Skeletal muscle cell (primary cell): ENCODE measurements at regions not wholly inside any gene's neighbourhood (a gene's known extent, or its start where the extent isn't known, plus 50 kb on each side); places are given as distances from the start of the nearest gene placed in this dataset.
"Not testable (repeated sequence)": the region's sequence is repeated elsewhere in the genome, so short reads cannot be mapped to it uniquely, and the experiment has no call there.

Experiments used
- DNase-seq: peaks from one replicate; pipeline ENCODE4 v3.0.0-alpha.2; 2010; ENCODE audit warnings: low read depth
- H3K4me3 ChIP-seq: 2 replicates; pipeline ENCODE4 v1.5.1; 2011; ENCODE audit warnings: low read depth, mild to moderate bottlenecking, control low read depth, low read length, moderate library complexity

DNA sequence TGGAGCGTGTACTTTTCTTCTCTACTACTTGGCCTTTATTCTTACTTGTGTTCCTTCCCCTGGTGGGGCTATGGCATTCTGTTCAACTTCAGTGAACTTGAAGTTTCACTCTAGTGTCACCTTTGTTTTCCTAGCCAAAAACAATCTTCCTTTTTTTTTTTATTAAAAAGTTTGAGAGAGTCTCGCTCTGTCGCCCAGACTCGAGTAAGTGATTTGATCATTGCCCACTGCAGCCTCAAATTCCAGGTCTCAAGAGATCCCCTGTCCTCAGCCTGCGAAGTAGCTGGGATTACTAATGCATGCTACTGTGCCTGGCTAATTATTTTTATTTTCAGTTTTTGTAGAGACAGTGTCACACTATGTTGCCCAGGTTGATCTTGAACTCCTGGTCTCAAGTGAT is 124.8 kb downstream of the SST start:
- H3K4me3 ChIP-seq: no peak overlapping the region
- DNase-seq: no peak

DNA sequence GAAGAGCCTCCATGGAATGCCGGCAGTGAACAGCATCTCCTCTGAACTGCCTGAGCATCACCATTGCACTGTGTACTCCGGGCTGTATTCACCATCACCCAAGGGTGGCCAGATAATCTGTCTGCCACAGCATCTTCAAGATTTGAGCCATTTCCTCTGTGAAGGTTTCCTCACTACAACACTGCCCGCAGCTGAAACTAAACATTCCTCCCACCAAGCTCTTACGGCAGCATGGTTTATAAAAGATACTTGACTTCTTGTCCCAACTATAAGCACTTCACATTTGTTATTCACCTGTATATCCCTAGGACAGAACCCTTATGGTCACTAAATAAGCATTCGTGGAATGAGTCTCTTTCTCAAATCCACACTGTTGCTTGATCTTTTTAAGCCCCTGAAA is 125.9 kb downstream of the SST start:
- no peak for DNase-seq
- H3K4me3 ChIP-seq: no peak overlapping the region

DNA sequence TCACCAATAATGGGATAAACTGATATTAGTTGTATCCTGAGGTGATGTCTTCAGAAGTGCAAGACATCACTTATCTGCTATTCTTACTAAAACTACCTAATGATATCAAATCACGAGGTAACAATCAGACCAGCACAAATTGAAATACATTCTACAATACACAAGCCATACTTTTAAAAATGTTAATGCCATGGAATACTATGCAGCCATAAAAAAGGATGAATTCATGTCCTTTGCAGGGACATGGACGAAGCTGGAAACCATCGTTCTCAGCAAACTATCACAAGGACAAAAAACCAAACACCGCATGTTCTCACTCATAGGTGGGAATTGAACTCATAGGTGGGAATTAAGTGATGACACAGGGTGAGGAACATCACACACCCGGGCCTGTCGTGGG is 129.3 kb downstream of the SST start:
- no peak for DNase-seq
- no peak overlapping the region for H3K4me3 ChIP-seq

DNA sequence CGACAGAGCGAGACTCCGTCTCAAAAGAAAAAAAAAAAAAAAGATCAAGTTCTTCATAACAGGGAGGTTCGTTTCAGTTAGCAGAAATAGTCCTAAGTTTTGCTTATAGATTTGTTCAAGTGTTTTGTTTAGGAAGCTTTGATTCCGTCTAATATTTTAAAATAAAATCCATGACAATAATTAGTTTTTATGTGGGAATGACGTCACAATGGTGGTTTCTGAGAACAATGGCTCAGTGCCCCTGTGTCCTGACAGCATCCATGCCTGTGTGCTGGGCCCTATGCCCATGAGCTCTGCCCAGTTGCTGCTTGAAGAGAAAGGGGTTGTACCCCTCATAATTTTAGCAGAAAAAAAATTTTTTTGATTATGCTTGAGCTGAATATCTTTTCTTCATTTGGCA is 134.0 kb downstream of the SST start:
- no peak for DNase-seq
- no peak overlapping the region for H3K4me3 ChIP-seq

DNA sequence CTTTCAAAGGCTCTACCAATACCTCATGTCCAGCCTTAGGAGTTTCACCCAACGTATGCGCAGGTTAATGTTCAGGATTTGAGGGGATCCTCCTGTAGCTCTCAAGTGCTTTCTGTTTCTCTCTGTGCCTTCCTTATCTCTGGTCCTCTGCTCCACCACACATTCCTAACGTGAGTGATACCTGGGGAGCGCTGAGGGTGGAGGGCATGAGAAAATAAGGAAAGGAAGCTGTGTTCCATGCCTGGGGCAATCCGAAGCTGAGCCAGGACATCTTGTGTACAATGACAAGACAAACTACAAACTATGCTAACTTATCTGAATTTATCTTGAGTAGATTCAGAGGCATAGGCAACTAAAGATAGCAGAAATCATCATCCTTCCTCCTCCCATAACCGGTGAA is 136.4 kb downstream of the SST start:
- no peak for DNase-seq

DNA sequence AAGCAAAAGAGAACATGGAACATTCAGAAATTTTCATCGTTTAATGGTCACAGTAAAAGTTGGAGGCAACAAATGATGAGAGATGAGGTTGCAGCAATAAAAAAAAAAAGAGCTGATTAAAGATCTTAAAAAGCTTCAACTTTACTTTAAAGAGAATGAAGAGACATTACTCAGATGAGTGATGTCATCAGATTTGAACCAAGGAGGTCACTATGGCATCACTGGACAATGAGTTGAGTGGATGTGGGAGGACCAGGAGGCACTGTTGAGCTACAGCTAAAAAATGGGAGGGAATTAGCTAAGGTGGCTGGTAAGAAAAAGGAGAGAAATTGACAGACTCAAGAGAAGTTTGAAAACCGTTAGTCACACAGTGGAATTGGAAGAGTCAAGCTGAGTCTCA is 138.4 kb downstream of the SST start:
- no peak for DNase-seq
- no peak overlapping the region for H3K4me3 ChIP-seq

More for the DNA sequence above, 136.4 kb downstream of the SST start:
- H3K4me3 ChIP-seq: no peak overlapping the region

DNA sequence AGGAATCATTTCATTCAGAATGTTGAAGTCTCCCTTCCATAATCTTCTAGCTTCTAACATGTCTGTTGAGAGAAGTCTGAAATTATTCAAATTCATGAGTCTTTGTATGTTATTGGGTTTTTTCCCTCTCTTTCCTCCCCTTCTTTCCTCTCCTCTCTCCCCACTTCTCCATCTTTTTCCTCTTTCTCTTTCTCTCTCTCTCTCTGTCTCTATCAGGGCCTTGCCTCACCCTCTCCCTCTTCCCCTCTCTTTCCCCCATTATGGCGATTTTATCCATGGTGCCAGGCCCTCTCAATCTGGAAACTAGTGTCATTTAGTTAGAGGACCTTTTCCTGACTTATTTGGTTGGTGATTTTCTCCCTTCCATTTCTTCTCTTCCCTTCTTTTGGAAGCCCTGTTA is 147.3 kb downstream of the SST start:
- DNase-seq: no peak
- H3K4me3 ChIP-seq: no peak overlapping the region

DNA sequence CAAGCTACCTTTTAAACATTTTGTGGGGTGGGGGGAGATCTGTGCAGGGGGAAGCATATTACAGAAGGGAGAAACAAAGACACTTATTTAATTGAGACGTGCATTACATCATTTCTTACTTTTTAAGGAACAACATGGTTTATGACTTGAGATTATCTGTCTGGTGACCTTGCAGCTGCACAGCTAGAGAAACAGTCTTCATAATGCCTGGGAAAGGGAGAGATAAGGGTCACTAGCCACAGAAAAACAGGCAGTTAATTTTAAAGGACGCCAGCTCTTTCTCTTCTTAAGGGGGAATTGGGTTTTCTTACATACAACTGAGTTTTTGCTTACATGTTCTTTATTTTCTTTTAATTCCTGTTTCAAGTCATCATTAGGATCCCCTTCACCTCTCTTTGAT is 147.9 kb downstream of the SST start:
- no peak overlapping the region for H3K4me3 ChIP-seq
- DNase-seq: no peak

DNA sequence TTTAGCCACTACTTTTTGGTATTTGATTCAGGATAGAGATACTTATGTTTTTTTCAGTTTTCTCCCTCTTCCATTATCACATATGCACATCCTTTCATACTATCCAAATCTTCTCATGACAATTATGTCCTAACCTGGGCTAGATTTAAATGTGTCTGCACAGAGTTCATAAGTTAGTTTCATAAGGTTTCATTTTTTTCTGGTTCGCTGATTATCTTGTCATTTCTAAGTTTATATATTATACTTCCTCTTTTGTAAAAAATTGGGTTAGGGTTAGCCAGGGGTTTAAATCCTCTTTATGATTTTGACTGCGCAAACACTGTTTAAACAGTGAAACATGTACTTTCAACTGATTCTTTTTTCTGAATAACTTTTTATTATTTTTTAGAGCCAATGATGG is 148.6 kb downstream of the SST start:
- no peak for DNase-seq
- H3K4me3 ChIP-seq: no peak overlapping the region

DNA sequence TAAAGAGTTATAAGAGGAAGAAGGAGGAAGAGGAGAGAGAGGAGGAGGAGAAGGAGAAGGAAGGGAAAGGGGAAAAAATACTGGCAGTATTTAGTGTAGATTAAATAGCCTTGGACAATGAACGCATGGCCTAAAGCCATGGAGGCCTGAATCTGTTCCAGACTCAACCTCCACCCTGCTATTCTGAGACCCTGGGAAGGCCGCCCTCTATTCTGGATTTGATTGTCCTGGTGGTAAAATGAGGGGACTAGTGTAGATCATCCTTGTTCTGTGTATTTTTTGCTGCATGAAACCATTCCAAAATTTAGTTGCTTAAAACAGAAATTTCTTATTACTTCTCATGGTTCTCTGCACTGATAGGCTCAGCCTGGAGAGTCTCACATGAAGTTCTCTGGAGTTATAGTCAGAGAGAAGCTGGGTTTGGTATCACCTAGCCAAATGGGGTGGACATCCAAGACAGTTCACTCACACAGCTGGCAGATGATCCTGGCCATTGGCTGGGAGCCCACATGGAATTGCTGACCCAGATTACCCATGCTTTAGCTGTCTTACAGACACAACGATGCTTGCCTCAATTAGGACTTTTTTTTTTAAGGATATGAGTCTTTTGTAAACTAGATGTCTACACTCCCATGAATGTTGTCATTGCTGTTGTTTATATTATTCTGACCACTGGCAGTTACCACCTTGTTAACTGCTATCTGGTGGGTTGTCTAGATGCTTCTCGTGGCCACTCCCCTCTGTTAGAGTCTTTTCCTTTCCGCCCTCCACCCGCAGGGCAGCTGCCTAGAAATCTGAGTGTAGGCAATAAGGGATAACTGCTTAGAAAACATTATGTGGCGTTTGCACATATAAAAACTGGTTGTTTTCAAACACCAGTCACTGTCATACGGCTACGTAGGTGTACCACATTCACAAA is 149.9 kb downstream of the SST start:
- H3K4me3 ChIP-seq: no peak overlapping the region
- no peak for DNase-seq

DNA sequence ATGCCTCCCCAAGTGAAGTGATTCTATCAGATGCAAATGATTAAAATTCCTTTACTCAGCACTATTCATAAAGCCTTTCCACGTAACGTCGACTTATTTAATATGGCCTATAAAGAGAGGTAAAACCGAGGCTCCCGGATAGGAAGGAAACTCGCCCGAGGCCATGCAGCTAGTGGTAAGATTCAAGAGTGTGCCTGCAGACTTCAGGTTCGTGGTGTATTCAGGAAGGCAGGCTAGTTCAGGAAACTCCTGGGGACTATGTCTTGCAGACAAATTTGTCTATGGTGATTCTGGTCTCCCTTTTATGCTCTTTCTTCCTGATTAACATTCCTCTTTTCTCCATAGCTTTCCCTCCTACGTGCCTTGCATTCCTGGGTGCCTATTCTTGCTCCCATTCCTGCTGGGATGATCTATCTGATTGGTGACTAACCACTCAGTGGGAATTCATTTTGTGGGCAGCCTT is 150.7 kb downstream of the SST start:
- DNase-seq: no peak
- no peak overlapping the region for H3K4me3 ChIP-seq

DNA sequence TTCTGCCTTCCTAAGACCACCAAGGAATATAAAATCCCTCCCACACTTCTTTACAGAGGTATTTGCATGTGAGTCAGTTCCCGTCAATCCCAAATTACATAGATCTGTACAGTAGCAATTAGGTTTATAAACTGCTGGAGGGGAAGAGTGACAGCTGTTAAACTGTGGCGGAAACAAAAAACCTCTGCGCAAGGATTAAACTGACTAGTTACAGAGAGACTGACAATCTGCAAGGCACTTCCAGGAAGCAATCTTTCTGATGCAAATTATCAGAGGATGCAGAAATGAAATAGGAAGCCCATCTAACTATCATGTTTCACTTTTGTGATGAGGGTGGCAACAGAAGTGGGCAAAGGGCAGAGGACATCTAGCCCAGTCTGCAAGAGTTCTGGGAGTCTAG is 150.4 kb downstream of the RTP4 start:
- DNase-seq: no peak
- H3K4me3 ChIP-seq: no peak overlapping the region

DNA sequence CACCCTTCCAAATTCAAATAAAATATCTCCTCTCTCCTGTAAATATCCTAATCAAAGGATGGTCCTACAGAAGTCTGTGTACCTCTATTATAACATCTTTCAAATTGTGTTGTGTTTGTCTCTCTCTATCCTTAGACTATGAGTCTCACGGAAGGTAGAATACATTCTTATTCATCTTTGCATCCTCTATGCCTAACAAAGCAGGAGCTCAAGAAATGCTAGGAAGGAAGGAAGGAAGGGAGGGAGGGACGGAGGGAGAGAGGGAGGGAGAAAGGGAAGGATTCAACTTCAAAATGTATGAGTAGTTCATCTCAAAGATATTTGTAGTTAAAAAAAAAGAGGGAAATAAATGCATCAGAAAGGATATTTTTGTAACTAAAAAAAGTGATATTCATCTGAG is 150.0 kb downstream of the RTP4 start:
- no peak overlapping the region for H3K4me3 ChIP-seq

DNA sequence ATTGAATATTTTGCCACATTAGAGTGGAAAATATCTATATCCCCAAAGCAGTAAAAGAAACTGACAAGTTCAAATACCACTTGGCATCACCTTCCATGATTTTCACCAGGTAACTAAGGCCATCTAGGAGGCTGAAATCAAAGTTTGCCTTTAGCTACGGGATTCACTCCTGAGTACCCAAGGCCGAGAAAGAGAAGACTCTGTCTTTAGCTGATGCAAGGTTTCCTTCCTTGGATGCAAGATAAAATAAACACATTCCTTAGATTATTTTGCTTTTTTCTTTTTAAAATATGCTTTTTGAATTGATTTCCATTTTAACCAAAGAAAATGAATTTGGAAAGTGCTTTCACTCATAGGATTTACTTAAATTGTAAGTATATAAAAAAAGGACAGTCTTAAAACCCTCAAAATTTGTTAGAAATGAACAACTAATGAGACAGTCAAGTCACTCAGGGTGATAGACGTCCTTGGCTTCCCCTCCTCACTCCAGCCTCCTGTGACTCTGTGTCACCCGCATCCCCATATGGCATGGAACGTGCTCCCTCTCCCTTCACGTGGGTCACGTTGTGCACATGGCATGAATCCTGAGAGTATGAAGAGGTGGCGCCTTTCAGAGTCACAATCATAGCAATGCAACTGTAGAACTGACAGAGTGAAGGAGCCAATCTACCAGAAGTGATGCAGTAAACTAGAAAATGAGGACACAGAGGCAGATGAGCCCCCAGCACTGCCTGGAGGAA is 148.4 kb downstream of the RTP4 start:
- H3K4me3 ChIP-seq: no peak overlapping the region
- DNase-seq: no peak

More for the DNA sequence above, 150.0 kb downstream of the RTP4 start:
- DNase-seq: no peak

DNA sequence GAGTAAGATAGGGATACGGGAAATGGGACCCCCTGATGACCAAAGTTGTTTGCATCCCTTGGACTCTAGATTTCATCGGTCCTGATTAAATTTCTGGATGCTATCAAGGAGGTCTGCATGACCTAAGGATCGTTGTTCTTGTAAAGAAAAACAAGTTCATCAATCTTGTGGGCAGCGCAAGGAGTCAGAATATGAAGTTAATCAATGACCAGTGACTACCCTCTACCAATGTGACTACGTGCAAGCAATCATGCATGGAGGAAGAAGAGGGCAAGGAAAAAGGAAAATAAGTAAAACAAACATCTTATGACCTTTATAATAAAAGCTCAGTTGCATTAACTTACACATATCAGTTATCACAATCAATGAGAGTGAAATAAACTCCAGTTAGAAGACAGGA is 139.7 kb downstream of the RTP4 start:
- H3K4me3 ChIP-seq: no peak overlapping the region
- DNase-seq: no peak

DNA sequence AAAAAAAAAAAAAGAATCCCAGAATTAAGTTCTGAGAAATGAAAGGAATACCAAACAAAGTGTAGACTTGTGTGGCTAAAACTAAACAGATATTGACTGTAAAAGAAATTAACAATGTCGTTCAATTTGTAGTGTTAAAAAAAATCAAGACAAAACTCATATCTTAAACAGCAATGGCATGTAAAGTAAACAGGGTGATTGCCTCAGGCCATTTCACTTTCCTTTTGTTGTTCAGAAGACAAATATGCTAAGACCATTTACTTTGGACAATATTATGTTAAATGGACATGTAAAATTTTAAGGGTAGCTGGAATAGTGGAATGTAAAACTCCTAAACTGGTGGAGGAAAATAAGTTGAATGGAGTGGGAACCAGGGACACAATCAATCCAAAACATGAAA is 139.1 kb downstream of the RTP4 start:
- DNase-seq: no peak
- no peak overlapping the region for H3K4me3 ChIP-seq

DNA sequence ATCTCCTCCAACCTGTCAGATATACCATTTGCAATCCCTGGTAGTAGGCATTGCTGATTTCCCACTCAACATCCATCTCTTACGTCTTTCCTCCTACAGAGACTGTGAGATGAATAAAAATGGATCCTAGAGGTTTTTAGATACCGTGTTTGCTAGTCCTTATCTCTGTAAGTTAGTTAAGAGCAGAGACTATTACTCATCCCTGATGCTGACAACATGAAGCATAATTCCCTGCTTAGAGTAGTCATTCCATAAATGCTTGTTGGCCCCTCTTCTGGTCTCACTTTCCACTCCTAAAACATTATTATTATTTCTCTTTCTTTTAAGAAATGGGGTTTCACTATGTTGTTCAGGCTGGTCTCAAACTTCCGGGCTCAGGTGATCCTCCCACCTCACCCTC is 136.2 kb downstream of the RTP4 start:
- no peak overlapping the region for H3K4me3 ChIP-seq
- no peak for DNase-seq

DNA sequence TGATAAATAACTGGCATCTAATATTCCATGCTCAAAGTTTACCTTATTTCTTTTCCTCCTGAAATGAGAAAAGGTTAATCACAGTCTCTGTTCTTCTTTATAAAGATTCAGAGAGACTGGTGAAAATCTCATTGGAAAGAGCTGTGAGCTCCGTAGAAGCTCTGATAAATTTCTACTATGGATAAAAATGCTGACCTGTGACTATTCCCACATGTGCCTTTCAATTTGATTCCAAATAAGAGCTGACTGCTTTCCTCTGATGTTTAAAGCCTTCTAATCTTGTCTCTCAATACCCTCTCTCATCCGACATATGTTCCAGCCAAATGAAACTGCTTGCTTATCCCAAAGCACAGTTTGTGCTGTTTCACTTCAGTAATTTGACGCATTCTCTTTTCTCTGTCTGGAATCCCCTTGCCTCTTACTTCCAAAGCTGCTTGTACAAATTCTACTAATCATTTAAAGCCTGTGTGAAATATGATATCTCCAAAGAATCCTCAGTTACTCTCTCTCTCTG is 130.1 kb downstream of the RTP4 start:
- H3K4me3 ChIP-seq: no peak overlapping the region
- no peak for DNase-seq

DNA sequence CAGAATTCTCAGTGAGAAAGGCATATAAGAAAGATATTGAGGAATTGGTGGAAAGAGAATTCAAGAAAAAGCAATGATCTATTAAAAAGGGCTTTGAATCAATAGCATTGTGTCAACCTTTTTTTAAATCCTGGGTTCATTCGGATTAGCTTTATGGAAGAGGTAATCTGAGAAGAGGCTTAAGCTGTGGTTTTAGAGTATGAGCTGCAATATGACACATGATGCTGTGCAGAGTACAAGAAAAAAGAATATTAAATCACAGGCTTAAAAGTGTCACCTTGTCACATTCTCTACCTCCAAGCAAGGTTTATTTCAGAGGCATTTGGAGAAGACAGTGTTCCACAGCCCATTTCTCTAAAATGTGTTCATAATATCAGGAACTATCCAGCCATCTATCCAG is 128.9 kb downstream of the RTP4 start:
- no peak for DNase-seq

DNA sequence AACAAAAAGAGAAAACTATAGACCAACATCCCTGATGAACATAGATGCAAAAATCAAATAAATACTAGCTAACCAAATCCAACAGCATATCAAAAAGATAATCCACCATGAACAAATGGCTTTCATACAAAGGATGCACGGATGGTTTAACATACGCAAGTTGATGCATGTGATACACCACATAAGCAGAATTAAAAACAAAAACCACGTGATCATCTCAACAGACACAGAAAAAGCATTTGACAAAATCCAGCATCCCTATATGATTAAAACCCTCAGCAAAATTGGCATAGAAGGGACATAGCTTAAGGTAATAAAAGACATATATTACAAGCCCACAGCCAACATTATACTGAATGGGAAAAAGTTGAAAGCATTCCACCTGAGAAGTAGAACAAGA is 125.9 kb downstream of the RTP4 start:
- DNase-seq, H3K4me3 ChIP-seq: not testable (repeated sequence)

More for the DNA sequence above, 128.9 kb downstream of the RTP4 start:
- no peak overlapping the region for H3K4me3 ChIP-seq

DNA sequence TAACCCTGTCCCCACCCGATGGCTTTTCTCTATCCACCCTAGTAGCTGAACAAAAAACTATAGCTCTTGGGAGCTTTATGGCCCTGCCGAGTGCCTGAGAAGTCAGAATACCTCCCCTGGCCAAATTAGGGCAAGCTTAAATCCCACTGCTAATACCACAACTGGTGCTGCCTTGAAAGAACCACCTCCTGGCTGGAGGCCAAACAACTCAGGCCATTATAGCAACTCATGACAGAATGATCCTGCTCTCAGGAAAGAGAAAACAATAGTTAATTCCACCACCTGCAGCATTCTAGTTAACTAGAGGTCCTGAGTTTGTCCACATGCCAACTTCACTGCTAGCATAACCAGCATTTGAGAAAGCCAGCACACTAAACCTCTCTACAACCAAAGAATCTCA is 123.2 kb downstream of the RTP4 start:
- no peak overlapping the region for H3K4me3 ChIP-seq
- DNase-seq: no peak
